ENCODE measurements at regions not wholly inside any gene's neighbourhood (a gene's known extent, or its start where the extent isn't known, plus 50 kb on each side); places are given as distances from the start of the nearest gene placed in this dataset.
"Not testable (repeated sequence)": the region's sequence is repeated elsewhere in the genome, so short reads cannot be mapped to it uniquely, and the experiment has no call there.

DNA sequence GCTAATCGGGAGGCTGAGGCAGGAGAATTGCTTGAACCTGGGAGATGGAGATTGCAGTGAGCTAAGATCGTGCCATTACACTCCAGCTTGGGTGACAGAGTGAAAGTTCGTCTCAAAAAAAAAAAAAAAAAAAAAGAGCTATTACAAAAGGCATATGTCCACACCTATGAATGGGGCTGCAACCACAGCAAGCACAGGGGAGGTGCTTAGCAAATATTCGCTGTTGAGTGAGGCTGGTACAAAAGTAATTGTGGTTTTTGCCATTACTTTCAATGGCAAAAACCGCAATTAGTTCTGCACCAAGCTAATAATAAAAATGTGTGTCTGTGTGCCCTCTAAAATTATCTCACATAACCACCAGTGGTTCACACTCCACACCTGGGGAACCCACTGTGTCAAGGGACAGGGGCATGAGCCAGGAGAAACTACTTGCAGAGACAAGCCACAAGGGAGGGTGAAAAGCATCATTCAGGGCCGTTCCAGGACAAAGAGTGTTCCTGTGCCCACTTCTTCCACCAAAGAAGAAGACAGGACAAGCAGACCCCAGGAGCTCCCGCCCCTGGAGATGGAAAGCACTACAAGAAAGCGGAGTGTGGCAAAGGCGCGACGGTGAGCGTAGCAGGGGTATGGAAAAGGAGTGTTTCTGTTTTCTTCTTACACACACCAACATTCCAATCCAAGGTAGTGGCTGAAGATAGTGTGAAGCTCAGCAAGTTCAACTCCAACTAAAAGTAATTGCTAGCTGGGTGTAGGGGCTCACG is 84.4 kb upstream of the CNEP1R1 start:
- no peak for DNase-seq (ENCODE audit: low spot score)

DNA sequence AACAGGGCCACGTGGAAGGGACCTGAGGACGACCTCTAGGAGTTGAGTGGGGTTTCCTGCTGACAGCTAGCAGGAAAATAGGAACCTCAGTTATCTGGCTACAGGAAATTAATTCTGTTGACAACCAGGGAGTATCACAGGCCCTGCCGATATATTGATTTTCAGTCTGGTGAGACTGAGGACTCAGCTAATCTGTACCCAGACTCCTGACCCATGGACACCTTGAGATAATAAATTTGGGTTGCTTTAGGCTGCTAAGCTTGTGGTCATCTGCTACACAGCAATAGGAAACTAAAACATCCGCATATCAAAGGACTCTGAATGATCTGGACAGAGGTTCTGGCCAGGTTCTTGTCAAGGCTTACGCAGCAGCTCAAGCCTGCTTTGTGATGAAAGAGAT is 80.8 kb upstream of the CNEP1R1 start:
- no peak for DNase-seq (ENCODE audit: low spot score)

DNA sequence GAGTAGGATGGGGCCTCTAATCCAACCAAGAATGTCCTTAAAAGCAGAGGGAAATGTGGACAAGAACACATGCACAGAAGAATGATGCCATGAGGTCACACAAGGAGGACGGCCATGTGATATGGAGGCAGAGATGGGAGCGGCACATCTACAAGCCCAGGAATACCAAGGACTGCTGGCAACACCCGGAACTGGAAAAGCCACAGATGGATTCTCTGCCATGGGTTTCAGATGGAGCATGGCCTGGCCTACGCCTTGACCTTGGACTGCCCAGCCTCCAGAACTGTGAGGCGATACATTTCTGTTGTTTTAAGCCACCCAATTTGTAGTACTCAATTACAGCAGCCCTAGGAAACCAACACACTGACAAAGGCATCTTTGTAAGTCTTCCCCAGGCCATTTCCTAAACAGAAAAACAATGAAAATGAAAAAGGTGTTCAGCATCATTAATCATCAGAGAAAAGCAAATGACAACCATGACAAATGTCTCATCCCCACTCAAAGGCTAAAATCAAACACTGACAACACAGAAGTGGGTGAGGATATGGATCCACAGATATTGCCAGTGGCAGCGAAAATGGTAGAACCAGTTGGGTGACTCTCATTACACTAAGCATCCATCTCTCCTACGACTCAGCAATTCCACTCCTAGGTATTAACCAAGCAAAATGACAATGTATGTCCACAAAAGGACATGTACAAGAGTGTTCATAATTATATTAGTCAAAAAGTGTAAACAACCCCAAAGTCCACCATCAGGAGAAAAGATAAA is 76.9 kb upstream of the CNEP1R1 start:
- no peak for DNase-seq (ENCODE audit: low spot score)

DNA sequence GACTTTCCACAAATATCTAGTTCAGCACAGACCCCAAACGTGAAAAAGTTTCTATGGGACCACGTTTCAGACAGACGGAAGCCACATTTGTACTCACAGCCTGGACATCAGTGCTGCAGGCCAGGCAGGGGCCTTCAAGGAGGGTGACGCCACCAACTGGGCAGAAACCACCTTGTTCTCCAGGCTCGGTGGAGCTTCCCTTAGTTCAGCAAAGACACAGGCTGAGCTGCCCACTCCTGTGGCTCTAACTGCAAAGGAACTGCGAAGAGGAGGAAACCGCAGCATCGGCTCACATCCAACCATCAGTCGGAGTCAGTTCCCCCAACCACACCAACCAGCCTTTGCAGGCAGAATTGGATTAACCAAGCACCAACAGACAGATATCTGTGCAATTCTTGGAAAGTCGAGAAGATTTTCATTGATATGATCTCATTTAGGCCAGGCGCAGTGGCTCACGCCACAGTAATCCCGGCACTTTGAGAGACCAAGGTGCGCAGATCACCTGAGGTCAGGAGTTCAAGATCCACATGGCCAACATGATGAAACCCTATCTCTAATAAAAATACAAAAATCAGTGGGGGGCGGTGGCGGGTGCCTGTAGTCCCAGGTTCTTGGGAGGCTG is 73.3 kb upstream of the CNEP1R1 start:
- DNase-seq (ENCODE audit: low spot score) = no peak

DNA sequence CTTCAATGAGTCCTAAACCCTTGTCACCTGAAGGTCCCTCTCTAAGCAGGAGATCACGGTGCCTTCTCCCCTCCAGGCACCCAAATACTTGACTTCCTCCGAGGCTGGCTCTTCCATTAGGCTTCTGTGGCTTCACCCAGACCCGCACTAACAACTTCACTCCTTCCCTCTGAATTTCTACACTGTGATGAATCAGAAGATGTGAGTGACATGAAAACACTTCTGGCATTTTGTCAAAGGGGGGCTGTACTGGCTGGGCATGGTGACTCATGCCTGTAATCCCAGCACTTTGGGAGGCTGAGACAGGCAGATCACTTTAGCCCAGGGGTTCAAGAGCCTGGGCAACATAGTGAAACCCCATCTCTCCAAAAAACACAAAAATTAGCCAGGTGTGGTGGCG is 72.6 kb upstream of the CNEP1R1 start:
- DNase-seq (ENCODE audit: low spot score) = no peak

DNA sequence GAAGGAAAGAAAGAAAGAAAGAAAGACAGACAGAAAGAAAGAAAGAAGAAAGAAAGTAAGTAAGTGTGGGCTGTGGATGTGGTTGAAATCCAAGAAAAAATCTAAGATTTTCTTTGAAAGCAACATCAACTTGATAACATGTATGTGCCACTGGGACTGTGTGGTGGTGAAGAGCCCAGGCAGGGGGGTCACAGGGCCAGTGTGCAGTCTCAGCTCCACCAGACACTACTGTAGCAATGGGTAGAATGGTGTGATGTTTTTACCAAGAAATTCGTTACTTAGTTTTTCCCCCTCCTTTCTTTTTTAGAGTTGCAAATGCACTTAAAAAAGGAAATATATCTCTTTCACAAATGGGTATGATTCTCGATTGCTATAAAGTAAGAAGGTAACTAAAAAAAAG is 71.9 kb upstream of the CNEP1R1 start:
- no peak for DNase-seq (ENCODE audit: low spot score)

DNA sequence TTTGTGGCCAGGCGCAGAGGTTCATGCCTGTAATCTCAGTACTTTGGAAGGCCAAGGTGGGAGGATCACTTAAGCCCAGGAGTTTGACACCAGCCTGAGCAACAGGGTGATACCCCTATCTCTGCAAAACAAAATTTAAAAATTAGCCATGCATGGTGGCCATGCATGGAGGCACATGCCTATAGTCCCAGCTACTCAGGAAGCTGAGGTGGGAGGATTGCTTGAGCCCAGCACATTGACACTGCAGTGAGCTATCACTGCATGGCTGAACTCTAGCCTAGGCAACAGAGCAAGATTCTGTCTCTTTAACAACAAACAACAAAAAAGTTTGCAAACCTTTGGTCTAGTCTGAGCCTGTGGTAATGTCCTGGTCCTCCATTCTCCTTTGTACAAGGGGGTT is 69.2 kb upstream of the CNEP1R1 start:
- DNase-seq (ENCODE audit: low spot score) = no peak

DNA sequence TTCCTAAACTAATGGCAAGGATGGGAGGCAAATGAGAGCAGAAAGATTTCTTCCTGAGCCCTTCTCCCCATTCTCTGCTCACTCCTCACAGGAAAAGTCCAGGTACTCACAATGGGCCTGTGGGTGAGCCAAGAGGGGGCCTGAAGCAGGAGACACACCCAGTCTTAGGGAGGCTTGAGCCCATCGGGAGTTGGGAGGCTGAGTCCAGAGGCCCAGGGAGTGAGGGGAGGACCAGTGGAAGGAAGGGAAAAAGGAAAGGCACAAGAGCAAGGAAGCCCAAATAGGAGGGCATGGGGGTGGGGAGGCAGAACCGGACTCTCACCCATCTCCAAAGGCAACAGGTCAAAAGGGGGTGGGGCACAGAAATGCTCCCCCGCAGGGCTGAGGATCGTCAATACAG is 68.1 kb upstream of the CNEP1R1 start:
- no peak for DNase-seq (ENCODE audit: low spot score)

DNA sequence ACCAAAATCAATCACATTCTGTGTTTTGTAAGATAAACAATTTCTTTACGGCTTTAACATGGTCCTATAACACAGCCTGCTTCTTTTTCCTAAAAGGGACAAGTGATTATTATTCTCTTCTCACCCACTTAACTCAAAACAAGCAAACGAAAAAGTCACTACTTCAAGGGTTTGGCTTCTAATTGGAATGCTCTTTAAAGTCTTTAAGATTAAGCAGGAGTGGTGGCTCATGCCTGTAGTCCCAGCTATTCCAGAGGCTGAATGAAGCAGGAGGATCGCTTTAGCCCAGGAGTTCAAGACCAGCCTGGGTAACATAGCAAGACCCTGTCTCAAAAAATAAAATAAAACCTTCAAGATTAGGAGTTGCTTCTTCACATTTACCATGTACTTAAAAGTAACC is 66.6 kb upstream of the CNEP1R1 start:
- DNase-seq (ENCODE audit: low spot score) = no peak

DNA sequence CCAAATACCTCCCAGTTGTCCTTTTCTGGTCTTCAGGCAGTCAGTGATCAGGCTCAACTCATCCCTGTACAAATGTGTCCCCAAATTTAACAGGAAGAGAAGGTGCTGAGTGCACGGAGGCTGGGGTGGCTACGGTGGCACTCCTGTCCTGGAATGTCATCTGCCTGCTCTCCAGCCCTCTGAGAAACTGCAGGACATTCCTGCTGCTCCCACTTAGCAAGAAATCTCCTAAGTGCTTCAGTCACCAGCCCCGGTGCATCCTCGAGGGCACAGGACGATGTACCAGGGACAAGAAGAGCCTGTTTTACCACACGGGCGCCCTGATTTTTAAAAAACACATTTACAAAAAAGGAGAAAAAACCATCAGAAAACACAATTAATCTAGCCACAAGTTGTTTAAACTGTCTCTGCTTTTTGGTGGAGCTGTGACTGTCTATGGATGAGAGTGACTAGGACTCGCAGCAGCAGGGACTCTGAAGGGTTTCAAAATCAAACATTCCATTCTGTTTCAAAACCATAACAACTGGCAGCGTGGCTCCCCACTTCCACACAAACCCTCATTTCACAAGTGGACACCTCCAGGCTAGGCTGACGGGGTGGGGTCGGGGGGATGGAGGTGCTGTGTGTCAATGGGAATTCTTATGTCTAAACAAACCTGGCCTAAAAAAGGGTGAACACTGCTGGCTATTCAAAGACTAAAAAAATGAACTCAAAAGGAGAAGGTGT is 65.3 kb upstream of the CNEP1R1 start:
- DNase-seq (ENCODE audit: low spot score) = no peak

DNA sequence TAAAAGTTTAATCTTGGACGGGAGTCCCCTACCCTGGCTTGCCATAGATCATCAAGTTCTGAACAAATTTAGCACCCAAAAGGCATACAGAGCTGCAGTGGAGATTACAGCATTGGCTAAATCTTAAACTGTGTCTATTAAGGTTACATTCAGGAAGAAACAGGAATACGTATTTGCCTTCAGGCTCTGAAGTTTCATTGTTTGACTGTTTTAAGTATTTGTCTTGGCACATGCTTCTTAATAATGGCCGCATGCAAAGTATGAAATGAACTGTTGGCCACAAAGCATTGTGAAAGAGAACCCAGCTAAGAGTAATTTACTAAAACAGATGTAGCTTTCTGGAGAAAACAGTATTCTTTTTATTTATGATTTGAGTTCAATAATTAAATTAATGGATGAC is 63.9 kb upstream of the CNEP1R1 start:
- DNase-seq (ENCODE audit: low spot score) = no peak

DNA sequence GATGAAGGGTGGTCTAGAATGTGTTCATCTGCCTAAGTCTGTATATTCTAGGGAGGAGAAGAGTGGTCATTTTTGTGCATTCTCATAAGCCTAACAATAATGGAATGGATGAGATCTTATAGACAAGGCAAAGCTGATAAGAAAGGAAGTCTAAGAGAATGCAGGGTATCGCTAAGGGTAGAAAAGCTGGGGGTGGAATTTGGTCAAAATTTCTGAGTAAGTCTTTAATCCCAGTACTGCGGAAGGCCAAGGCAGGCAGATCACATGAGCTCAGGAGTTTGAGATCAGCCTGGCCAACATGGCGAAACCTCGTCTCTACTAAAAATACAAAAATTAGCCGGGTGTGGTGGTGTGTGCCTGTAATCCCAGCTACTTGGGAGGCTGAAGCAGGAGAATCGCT is 62.5 kb upstream of the CNEP1R1 start:
- not testable (repeated sequence) for DNase-seq (ENCODE audit: low spot score)

DNA sequence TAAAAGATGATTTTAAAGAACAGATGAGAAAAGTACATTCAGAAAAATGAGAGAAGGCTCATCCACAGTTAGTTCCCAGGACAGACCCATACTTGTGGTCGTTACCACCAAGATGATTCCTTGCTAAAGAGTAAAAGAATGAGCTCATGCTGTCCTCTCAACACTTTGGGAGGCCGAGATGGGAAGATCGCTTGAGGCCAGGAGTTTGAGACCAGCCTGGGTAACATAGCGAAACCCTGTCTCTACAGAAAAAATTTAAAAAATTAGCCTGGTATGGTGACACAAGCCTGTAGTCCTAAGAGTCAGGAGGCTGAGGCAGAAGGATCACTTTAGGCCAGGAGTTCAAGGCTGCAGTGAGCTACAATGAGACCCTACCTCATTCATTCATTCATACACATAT is 60.7 kb upstream of the CNEP1R1 start:
- DNase-seq (ENCODE audit: low spot score) = no peak

DNA sequence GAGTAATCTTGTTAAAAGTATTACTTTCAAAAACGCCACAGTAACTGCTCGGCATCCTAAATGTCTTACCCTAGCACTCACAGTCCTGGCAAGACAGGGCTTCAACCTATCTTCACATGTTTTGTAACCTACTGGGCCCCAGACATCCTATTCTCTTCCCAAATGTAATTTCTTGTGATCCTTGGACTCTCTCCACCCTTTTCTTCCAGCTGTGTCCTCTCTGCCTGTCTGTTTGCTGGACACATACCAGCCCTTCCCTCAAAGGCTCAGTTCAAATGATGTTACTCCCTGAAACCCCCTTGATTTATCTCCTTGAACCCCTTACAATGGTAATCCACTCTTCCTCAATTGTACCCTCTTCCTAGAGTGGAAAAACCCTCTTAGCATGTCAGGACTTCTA is 60.1 kb upstream of the CNEP1R1 start:
- DNase-seq (ENCODE audit: low spot score) = no peak

DNA sequence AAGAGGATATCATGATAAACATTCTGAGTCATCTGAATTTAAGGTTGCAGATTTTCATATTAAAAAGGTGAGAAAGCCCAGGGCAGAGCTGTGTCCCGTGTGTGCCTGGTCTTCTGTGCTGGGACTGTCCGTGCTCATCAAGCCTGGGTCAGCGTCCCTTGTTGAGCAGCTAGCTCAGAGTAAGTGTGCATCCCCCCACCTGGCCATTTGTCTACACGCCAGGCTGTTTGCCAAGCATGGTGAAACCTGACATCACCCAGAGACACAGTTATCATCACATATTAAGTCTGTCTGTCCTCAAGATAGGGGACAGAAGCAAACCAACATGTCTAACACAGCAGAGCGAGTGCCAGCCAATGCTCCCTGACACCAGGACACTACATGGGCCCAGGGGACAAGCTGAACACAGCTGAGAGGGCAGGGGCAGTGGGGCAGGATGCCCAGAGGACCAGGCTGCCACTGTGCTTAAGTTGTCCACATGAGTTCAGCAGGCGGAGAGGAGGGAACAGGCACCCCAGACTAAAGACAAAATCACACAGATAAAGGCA is 57.9 kb upstream of the CNEP1R1 start:
- no peak for DNase-seq (ENCODE audit: low spot score)

DNA sequence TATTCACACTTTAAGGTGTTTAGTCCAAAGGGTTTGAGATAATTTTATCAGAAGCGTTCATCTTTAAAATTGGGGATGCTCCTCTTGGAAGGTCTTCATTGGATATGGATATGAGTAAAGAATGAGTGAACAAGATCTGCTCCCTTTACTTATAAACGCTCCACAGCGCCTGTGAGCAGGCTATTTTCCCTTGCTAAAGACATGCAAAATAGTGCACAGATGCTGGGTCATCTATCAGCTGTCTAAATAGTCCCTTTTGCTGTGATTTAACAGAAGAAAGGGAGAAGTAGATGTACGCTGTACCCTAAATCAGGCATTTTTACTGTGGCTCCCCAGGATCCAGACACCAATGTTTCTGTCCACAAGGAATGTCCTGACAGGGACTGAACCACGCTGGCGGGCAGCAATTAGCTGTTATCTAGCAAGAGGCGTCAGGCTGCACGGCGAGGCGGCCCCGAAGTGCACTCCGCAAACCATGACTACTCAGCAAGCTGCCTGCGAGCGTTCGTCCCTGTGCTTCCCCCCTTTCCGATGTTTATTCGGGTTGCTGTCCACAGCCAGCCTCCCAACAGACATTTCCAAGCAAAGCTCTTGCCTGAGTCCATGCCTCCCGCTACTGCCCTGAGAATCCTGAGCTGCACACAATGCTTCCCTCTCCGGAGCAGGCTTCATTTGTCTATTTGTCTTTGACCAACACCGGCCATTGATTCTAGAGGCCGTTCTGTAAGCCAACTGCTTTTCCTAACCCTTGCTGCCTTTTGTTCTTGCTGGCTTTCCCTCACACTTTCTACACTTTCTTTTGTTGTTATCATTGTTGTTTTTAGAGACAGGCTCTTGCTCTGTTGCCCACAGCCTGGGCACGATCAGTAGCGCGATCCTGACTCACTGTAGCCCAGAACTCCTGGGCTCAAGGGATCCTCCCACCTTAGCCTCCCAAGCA is 55.7 kb upstream of the CNEP1R1 start:
- DNase-seq (ENCODE audit: low spot score) = no peak

DNA sequence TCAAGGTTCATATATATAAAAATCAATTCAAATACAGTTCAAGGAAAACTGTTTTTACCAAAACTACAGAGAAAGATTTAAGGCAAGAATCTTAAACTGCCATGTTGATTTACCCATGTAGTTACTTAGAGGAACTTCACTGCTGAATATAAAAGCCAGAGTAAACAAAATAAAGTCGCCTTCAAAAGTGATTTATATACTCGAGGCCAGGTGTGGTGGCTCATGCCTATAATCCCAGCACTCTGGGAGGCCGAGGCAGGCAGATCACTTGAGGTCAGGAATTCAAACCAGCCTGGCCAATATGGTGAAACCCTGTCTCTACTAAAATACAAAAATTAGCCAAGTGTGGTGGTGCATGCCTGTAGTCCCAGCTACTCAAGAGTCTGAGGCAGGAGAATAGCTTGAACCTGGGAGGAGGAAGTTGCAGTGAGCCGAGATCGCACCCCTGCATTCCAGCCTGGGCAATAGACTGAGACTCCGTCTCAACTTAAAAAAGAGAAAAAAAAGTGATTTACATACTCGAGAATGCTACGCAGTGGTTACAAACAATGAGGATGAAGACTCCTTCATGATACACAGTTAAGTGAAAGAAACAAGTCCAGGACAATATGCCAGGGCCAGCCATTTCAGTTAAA is 54.1 kb upstream of the CNEP1R1 start:
- DNase-seq (ENCODE audit: low spot score) = no peak

DNA sequence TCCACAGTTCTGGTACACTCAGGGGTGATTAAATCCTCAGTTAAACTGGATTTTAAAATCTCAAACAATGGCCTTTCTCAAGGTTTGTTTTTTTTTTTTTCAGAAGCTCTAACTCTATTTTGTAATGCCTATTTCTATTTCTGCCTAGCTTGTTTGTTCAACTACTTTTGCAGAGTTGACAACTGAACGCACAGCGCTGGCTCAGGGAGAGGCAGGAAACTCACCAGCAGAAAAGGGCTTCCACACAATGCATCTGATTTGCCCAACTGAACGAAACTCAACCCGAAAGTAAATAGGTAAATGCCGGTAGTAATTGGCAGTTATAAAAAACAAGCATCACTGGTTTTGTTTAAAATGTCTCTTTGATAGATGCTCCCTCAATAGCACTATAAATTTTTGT is 52.7 kb upstream of the CNEP1R1 start:
- DNase-seq (ENCODE audit: low spot score) = no peak

DNA sequence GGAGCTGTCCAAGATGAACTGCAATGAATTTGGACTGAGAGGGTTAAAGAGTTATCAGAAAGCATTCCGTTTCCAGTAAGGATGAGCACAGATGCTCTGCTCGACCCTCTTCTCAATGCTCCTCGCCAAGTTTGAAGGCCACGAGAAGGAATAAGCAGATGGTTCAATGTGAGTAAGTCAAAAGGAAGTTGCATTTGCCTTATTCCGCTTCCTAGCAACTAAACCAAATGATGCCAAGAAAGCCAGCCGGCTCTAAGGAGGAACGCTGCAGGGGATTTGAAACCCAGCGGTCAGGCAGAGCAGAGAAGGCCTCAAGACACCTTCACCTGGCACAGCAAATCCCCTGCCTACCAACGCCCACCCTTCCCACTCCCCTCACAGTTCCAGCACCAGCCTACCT is 52.1 kb upstream of the CNEP1R1 start:
- DNase-seq (ENCODE audit: low spot score) = no peak

Data from mucosa of gallbladder (tissue), 1 donor.